Activated T-helper 1 cell treated with anti-CD3 and anti-CD28 coated beads, Interleukin-12 subunit alpha, Interleukin-12 subunit beta, Interleukin-2, Interleukin-4 antibody, amounts not matched to agents 30 ng/mL and 10 ng/mL and 1 ng/mL, durations not matched to agents 14 hours and 24 hours and 36 hours (primary cell): ENCODE measurements at regions not wholly inside any gene's neighbourhood (a gene's known extent, or its start where the extent isn't known, plus 50 kb on each side); places are given as distances from the start of the nearest gene placed in this dataset.

Experiments
- DNase-seq: peaks from one replicate; pipeline ENCODE4 v3.0.0; 2021; ENCODE audit warnings: low spot score
- H3K27ac Mint-ChIP-seq: one replicate; pipeline ENCODE4 v1.8.0; 2021; ENCODE audit warnings: mild to moderate bottlenecking, mixed read lengths
- H3K27me3 Mint-ChIP-seq: one replicate; pipeline ENCODE4 v1.8.0; 2022; ENCODE audit warnings: mild to moderate bottlenecking, moderate library complexity, mixed read lengths; ENCODE audit not compliant: insufficient read depth
- H3K36me3 Mint-ChIP-seq: one replicate; pipeline ENCODE4 v1.8.0; 2021; ENCODE audit warnings: low read depth, mixed read lengths
- H3K4me1 Mint-ChIP-seq: one replicate; pipeline ENCODE4 v1.8.0; 2021; ENCODE audit warnings: low read depth, mixed read lengths
- H3K4me3 Mint-ChIP-seq: one replicate; pipeline ENCODE4 v1.8.0; 2021; ENCODE audit warnings: mild to moderate bottlenecking, moderate library complexity, mixed read lengths
- H3K9me3 Mint-ChIP-seq: one replicate; pipeline ENCODE4 v1.8.0; 2021; ENCODE audit warnings: mixed read lengths
- intact Hi-C: fragments of 100-400 bp; cut with micrococcal nuclease; formaldehyde crosslinking; loops from one replicate; pipeline ENCODE4 v1.15.1; 2024

DNA sequence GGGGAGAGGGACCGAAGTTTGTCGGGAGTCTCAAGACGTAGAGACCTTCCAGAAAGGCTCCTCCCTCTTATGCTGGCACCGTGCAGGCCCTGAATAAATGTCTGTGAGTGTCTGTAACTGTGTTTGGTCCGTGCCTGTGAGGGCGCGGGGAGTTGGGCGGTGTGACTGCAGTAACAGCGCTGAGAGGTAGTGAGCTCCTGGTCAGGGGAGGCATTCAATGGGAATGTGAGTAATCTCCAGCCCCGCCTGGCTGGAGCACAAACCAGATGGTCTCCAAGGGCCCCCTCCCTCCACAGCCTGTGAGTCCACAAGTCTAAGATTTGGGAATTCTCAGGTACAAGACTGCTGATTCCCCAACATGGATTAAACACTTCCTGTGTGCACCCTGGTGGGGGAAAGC lies 100.0 kb downstream of the HMX1 start:
- no peak for DNase-seq
- Mint-ChIP-seq H3K27me3 (no peaks in the 10 kb centered on the region), H3K36me3 (no peaks in the 10 kb centered on the region), H3K27ac (no peak overlapping the region), H3K9me3 (no peaks in the 10 kb centered on the region), H3K4me3 (no peak overlapping the region), H3K4me1 (no peaks in the 10 kb centered on the region)
- intact Hi-C loops = no loop called here

DNA sequence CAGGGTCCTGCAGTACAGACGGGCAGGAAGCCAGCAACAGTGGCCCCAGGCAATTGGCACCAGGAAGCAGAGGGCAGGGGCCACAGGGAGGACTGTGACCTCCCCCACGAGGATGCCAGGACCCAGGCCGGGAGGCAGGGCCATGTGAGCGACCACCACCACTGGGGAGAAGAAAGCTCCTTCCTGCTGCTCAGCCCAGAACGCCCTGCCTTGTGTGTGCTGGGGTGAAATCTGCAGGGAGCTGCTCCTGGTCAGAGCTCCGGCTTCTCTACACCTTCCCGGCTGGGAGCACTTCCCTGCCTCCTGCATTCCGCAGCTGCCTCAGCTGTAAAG lies 100.4 kb downstream of the HMX1 start:
- Mint-ChIP-seq H3K27ac (no peak overlapping the region), H3K27me3 (no peaks in the 10 kb centered on the region), H3K36me3 (no peaks in the 10 kb centered on the region), H3K4me3 (no peak overlapping the region), H3K4me1 (no peaks in the 10 kb centered on the region), H3K9me3 (no peaks in the 10 kb centered on the region)
- no peak for DNase-seq
- intact Hi-C loops = no loop called here

DNA sequence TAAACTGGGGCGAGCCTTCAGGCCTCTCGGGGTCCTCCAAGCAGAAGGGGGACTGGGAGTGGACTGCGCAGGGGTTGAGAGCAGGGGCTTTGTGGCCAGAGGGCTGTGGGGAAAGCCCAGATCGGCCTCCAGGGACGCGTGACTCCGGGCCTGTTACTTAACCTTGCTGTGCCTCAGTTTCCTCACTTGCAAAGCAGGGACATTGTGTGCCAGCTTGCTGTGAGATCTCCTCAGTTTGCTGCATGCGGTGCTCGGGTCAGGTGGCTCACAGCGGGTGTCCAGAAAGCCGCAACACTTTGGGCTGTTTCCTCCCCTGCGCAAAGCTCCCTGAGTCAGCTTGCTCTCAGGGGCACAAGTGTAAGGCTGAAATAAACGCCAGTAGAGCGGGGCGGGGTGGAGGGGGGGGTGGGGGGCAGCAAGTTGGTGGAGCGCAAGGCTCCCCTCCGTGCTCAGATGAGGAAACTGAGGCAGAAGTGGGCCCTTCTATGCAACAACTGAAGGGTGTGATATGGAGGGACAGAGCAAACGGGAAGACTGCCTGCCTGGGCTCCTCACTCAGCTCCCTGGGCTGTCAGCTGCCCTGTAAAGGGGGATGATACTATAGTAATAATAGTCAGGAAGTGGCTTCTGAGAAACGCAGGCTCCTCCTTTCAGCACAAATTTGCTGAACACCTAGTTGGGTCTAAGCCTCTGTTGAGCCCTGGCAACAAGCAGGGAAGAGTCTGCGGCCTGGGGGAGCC lies 101.0 kb downstream of the HMX1 start:
- H3K4me1 Mint-ChIP-seq = no peaks in the 10 kb centered on the region
- no peaks in the 10 kb centered on the region for H3K27me3 Mint-ChIP-seq
- no peaks in the 10 kb centered on the region for H3K36me3 Mint-ChIP-seq
- no peaks in the 10 kb centered on the region for H3K9me3 Mint-ChIP-seq
- H3K4me3 Mint-ChIP-seq = no peak overlapping the region
- intact Hi-C loops = no loop called here
- H3K27ac Mint-ChIP-seq = no peak overlapping the region
- DNase-seq = no peak

DNA sequence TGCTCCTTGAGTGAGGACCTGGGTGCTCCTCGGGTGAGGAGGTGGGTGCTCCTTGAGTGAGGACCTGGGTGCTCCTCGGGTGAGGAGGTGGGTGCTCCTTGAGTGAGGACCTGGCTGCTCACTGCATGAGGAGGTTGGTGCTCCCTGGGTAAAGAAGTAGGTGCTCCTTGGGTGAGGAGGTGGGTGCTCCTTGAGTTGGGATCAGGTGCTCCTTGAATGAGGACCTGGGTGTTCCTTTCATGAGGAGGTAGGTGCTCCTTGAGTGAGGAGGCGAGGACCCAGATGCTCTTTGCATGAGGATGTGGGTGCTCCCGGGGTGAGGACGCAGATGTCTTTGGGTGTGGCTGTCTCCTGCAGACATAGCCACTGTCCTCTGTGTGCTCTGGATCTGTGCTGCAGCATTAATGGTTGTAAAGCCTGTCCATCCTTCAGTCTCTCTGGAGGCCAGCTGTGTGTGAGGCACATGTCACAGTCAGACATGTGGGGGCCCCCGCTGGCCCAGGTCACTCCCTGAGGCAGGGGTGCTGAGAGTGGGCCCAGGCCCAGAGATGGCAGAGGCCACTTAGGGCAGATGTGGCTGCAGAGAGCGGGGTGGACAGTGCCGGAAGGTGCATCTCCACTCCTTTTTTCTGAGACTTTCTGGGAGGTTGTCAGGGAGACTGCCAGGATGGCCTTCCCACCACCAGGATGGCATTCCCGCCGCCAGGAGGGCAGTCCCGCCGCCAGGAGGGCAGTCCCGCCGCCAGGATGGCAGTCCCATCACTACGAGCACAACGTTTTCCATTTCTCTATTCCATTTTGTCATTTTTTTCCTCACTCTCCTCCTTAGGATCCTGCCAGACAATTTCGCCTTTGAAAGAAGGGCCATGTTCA lies 101.8 kb downstream of the HMX1 start:
- H3K27ac Mint-ChIP-seq = no peak overlapping the region

DNA sequence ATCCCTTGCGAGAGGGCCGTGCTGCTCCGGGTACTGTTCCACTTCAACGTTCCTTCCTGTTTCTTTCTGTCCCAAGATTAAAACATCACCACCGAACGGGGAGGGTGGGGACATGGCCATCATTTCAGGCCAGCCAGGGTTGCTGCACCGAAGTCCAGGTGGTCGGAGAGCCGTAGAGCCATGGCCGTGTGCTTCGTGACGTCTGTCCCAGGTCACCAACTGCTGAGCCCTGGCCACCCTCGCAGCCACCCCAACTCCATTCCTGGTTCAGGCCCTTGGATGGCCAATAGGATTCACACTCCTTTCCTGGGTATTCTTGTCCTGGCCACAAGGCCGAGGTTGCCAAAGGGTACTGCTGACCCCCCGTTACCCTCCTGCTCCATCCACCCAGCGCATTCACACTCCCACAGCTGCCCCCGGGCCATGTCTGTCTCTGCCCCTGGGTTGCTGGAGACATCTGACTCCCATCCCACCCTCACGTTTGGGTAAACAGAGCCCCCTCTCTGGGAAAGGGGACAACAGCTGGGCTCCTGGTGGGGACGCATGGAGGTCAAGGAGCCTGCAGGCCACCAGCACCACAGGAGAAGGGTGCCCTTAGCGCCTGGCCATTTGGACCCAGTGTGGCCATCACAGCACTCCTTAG lies 103.2 kb downstream of the HMX1 start:
- H3K4me3 Mint-ChIP-seq = no peak overlapping the region
- no peaks in the 10 kb centered on the region for H3K9me3 Mint-ChIP-seq
- DNase-seq = no peak
- H3K27me3 Mint-ChIP-seq = no peaks in the 10 kb centered on the region
- H3K4me1 Mint-ChIP-seq = no peaks in the 10 kb centered on the region
- intact Hi-C loops = no loop called here
- no peaks in the 10 kb centered on the region for H3K36me3 Mint-ChIP-seq
- H3K27ac Mint-ChIP-seq = no peak overlapping the region

More for the DNA sequence above, 101.8 kb downstream of the HMX1 start:
- H3K4me1 Mint-ChIP-seq = no peaks in the 10 kb centered on the region
- H3K36me3 Mint-ChIP-seq = no peaks in the 10 kb centered on the region
- intact Hi-C loops = no loop called here
- no peak for DNase-seq
- H3K9me3 Mint-ChIP-seq = no peaks in the 10 kb centered on the region
- no peaks in the 10 kb centered on the region for H3K27me3 Mint-ChIP-seq
- no peak overlapping the region for H3K4me3 Mint-ChIP-seq

DNA sequence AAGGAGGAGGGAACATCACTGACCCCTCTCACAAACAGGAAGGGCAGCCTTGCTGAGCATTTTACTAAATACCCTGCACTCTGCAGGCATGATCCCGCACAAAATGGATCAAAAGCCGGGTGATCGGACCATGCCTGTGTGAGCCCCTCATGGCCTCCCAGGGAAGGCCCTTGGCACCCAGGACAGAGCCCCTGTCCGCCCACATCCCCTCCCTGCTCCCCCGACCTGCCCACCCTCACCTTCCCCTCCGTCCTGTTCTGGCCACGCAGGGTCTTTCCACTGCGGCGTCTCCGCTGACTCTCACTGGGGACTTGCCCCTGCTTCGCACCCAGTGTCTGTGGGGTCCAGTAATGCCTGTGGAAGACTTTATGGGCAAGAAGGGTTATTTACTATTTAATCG lies 105.0 kb downstream of the HMX1 start:
- no peaks in the 10 kb centered on the region for H3K4me1 Mint-ChIP-seq
- no peaks in the 10 kb centered on the region for H3K27me3 Mint-ChIP-seq
- no peaks in the 10 kb centered on the region for H3K9me3 Mint-ChIP-seq
- intact Hi-C loops = no loop called here
- no peak overlapping the region for H3K4me3 Mint-ChIP-seq
- no peak overlapping the region for H3K27ac Mint-ChIP-seq
- no peak for DNase-seq
- H3K36me3 Mint-ChIP-seq = no peaks in the 10 kb centered on the region

DNA sequence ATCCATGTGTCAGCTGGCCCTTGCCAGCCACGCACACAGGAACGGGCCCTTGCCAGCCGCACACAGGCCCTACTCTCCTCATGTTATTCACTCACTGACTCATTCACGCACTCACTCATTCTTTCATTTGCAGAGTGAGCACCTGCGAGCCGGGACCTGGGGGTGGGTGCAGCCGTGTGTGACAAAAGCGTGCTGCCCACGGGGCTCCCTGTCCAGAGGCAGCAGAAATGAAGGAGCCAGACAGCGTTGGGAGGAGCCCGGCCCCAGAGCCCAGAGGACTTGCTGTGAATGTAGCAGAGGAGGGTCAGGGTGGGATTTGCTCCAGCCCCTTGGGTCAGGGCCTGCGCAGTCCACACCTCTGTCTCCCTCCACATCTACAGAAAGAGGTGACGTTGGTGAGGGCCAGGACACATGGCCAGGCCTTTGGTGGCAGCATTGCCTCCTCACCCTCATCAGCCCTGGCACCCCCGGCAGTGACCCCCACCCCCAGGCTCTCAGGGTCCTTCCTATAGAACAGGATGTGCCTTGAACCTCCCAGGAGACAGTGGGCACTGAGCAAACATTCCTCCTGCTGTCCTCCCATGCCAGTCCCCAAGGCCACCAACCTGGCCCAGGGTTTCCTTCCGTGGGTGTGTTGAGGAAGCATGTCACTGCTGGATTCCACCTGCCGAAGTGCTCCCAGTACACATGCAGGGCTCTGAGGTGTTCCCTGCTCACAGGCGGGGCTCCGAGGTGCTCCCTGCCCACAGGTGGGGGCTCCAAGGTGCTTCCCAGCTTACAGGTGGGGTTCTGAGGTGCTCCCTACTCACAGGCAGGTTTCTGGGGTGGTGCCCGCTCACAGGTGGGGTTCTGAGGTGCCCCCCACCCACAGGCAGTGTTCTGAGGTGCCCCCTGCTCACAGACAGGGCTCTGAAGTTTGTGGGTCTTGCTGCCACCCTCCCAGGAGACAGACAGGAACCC lies 105.7 kb downstream of the HMX1 start:
- no peaks in the 10 kb centered on the region for H3K27me3 Mint-ChIP-seq
- no peak overlapping the region for H3K4me3 Mint-ChIP-seq
- H3K9me3 Mint-ChIP-seq = no peaks in the 10 kb centered on the region
- no peak overlapping the region for H3K27ac Mint-ChIP-seq
- intact Hi-C loops = no loop called here
- no peaks in the 10 kb centered on the region for H3K4me1 Mint-ChIP-seq
- H3K36me3 Mint-ChIP-seq = no peaks in the 10 kb centered on the region
- no peak for DNase-seq

DNA sequence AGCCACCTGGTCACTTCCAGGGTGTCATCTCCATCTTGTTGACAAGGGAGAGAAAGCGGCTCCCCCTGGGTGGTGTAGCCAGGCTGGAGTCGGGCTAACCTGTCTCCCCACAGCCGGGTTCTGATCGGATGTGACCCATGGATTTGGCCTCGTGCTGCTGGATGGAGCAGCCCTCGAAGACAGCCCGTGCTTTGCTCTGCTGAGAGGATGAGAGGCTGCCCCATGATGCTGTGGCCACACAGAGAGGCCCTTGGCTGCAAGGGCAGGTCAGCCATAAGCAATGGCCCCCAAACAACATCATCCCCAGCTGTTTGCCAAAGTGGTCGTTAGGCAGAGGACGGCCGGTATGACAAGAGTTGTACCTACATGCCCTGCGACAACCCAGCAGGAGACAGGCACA lies 106.6 kb downstream of the HMX1 start:
- Mint-ChIP-seq H3K27me3 (no peaks in the 10 kb centered on the region), H3K4me3 (no peak overlapping the region), H3K27ac (no peak overlapping the region), H3K9me3 (no peaks in the 10 kb centered on the region), H3K4me1 (no peaks in the 10 kb centered on the region), H3K36me3 (no peaks in the 10 kb centered on the region)
- intact Hi-C loops = no loop called here
- no peak for DNase-seq

DNA sequence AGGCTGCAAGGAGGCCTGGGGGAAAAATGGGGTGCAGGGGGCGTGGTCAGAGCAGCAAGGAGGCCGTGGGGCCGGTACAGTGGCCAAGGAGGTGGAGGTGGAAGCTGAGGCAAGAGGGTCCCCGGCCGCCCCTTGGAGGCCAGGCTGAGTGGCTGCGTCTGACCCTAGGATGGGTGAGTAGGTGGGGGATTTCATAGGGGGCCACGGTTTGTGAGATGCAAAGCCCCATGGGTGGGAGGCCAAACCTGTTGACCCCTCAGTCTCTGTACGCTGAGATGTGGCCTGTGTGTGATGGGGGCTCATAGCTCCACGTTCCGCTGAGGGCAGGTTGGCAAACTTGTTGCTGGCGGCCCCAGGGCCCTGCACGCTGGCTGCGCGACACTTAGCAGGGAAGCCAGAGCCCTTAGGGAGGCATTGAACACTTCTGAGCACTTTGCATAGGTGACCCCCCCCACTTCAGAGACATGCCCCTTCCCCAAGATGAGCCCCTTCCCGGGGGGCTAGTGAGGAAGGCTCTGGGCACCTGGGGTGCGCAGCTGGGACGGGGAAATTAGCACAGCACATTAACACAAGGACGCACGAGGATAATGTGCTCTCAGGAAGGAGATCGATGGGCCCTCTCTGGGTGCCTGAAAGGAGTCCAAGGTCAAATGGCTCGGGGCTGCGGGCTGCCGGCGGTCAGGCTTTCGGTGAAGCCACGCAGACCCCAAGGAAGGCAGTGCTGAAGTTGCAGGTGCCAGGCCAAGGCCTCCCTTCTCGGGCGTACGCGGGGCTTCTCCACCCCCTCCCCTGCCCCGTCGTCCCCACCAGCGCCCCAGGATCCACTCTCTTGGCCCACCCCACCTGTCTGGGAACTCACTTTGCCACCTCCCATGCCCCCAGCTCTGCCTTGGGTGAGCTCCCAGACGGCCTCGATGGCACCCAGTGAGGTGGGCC lies 107.4 kb downstream of the HMX1 start:
- no peak for DNase-seq
- Mint-ChIP-seq H3K36me3 (no peaks in the 10 kb centered on the region), H3K4me1 (no peaks in the 10 kb centered on the region), H3K9me3 (no peaks in the 10 kb centered on the region), H3K4me3 (no peak overlapping the region), H3K27ac (no peak overlapping the region), H3K27me3 (no peaks in the 10 kb centered on the region)
- intact Hi-C loops = no loop called here

DNA sequence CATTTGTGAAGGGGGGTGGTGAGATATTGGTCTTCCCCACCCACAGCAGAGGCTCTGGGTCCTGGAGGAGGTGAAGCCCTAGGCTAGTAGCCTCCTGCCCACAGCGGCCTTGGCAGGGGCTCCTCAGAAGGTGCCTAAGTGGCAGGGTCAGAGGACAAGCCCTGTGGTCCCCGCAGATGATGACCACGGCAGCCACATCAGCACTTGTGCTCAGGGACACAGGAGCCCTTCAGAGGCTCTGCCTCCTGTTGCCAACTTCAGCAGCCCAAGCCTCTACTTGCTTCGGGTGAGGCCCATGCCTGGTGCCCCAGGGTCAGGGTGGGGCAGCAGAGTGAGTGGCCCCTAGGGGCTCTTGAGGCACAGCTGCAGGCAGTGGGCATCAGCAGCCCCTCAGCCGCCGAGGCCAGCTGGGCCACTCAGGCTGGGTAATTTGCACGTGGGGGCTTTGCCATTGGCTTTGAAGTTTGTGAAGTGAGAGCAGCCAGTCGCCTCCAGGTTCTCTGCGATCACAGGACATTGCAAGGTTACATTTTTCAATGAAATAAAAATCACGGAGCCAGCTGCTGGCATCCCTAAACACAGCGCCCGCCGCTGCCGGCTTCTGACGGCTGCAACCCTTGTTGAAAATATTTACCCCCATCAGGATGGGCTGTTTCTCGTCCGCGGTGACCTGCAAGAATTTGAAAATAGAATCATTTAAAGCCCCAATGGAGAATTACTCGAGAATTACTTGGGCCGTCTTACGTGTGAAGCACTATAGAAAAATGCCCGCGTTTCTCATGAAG lies 108.5 kb downstream of the HMX1 start:
- H3K27me3 Mint-ChIP-seq = no peaks in the 10 kb centered on the region
- no peak overlapping the region for H3K27ac Mint-ChIP-seq
- no peak for DNase-seq
- H3K4me3 Mint-ChIP-seq = no peak overlapping the region
- no peaks in the 10 kb centered on the region for H3K9me3 Mint-ChIP-seq
- intact Hi-C loops = no loop called here
- no peaks in the 10 kb centered on the region for H3K36me3 Mint-ChIP-seq
- no peaks in the 10 kb centered on the region for H3K4me1 Mint-ChIP-seq

DNA sequence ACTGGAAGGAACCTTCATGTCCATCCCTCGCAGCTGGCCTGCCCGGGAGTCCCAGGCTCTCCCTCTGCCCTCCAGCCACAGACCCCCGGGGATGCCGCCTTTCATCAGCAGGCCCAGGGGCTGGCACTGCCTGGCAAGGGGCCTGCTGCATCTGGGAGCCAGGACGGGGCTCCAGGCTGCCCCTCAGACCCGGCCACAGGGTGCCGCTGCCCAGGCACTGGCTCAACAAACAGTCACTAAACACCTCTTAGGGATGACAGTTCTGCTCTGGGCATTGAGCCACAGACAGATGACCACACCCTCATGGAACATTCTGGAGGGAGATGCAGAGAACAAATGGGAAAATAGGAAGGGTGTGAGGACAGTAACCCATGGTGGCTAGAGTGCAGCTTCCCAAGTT lies 109.3 kb downstream of the HMX1 start:
- Mint-ChIP-seq H3K27me3 (no peaks in the 10 kb centered on the region), H3K27ac (no peak overlapping the region), H3K36me3 (no peaks in the 10 kb centered on the region), H3K9me3 (no peaks in the 10 kb centered on the region), H3K4me3 (no peak overlapping the region), H3K4me1 (no peaks in the 10 kb centered on the region)
- intact Hi-C loops = no loop called here
- no peak for DNase-seq
